Subcutaneous abdominal adipose tissue (tissue), 5 donors: ENCODE measurements at regions not wholly inside any gene's neighbourhood (a gene's known extent, or its start where the extent isn't known, plus 50 kb on each side); places are given as distances from the start of the nearest gene placed in this dataset.

Source experiments
- H3K27ac ChIP-seq: one replicate; pipeline ENCODE4 v1.7.0; 2013; ENCODE audit warnings: low read depth, mild to moderate bottlenecking, inconsistent platforms, low read length, moderate library complexity
- H3K27me3 ChIP-seq, 5 donors: one replicate each; pipeline ENCODE4 v1.7.0; 2013; ENCODE audit warnings: low read length in 5 of 5, inconsistent platforms in 1 of 5; ENCODE audit not compliant: control insufficient read depth in 5 of 5, insufficient read depth in 4 of 5
- H3K36me3 ChIP-seq, 5 donors: one replicate each; pipeline ENCODE4 v1.7.0; 2013; ENCODE audit warnings: low read length in 5 of 5; ENCODE audit not compliant: control insufficient read depth in 5 of 5, insufficient read depth in 5 of 5
- H3K4me1 ChIP-seq, 5 donors: one replicate each; pipeline ENCODE4 v1.7.0; 2013; ENCODE audit warnings: low read length in 5 of 5, mild to moderate bottlenecking in 3 of 5, moderate library complexity in 1 of 5; ENCODE audit not compliant: control insufficient read depth in 5 of 5, insufficient read depth in 5 of 5
- H3K4me3 ChIP-seq, 5 donors: one replicate each; pipeline ENCODE4 v1.7.0; 2013; ENCODE audit warnings: low read length in 5 of 5, low read depth in 1 of 5
- H3K9ac ChIP-seq, 5 donors: one replicate each; pipeline ENCODE4 v1.7.0; 2013; ENCODE audit warnings: low read length in 5 of 5, mild to moderate bottlenecking in 4 of 5, moderate library complexity in 3 of 5
- H3K9me3 ChIP-seq, 5 donors: one replicate each; pipeline ENCODE4 v1.7.0; 2013; ENCODE audit warnings: low read length in 5 of 5; ENCODE audit not compliant: control insufficient read depth in 5 of 5
- donor health status: healthy.
- donor health status: healthy.
- donor health status: healthy.
- donor health status: healthy.
- donor health status: healthy.

DNA sequence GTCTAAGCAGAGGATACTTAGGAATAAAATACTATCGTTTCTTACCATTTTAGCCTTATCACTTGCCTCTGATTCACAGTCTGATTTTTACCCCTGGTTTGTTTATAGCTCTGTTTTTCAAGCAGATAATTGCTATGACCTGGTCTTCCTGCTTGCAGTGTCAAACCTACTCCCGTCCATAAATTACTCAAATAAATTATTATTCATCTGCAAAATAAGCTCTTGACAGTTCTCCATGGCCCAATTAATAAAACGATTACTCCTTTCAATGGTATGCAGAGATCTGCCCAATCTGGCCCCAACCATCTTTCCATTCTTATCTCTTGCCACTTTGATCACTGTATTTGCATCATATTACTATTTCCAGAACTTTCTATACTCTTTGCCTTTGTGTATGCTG, 354.0 kb downstream of the CCDC85A start:
- Histone ChIP-seq H3K4me3 (no peak overlapping the region), H3K36me3 (no peaks in the 10 kb centered on the region), H3K4me1 (no peaks in the 10 kb centered on the region), H3K9me3 (peaks cover 0 to 5% (median 0%) of the 10 kb centered on the region in 5 donors), H3K27me3 (no peaks in the 10 kb centered on the region), H3K9ac (no peak overlapping the region), H3K27ac (no peak overlapping the region)

GRCh38 chr2:56539618-56540017, 355.8 kb downstream of the CCDC85A start:
- Histone ChIP-seq H3K4me3 (no peak overlapping the region), H3K27me3 (no peaks in the 10 kb centered on the region), H3K9ac (no peak overlapping the region), H3K4me1 (no peaks in the 10 kb centered on the region), H3K27ac (no peak overlapping the region), H3K9me3 (peaks cover 0 to 5% (median 0%) of the 10 kb centered on the region in 5 donors), H3K36me3 (no peaks in the 10 kb centered on the region)

DNA sequence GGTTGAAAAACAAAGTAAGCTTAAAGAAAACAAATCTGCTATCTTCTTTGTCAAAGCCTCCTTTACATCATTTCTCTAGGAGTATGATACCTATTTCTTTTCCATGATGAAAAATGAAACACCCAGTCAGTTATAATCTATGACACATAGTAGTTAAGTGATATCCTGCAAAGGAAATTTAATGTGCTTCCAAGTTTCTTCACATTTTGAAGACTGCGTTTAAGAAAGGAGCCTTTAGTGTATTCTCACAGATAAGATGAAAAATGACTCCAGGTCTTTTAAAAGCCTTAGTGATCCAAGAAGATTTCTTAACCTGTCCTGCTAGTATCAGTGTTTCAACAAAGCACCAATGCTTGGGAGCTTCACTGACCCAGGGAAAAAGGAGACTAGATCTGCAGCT, 356.7 kb downstream of the CCDC85A start:
- no peak overlapping the region for H3K4me3 ChIP-seq
- H3K27ac ChIP-seq = no peak overlapping the region
- no peaks in the 10 kb centered on the region for H3K4me1 ChIP-seq
- peaks cover 0 to 5% (median 0%) of the 10 kb centered on the region in 5 donors for H3K9me3 ChIP-seq
- H3K9ac ChIP-seq = no peak overlapping the region
- no peaks in the 10 kb centered on the region for H3K27me3 ChIP-seq
- no peaks in the 10 kb centered on the region for H3K36me3 ChIP-seq

DNA sequence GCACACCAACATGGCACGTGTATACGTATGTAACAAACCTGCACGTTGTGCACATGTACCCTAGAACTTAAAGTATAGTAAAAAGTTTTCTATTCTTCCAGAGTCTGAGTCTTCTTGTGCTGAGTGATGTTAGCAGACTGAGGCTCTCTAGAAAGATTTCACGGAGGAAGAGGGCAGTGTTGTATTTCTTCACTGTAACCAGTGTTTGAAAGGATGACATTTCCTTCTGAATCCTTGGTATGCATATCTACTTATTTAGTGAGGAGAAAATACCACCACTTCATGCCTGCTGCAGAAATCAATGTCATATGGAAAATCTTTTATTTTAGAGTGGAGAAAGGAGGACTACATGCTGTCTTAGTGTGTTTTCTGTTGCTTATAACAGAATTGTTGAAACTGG, 357.1 kb downstream of the CCDC85A start:
- no peak overlapping the region for H3K27ac ChIP-seq
- no peaks in the 10 kb centered on the region for H3K36me3 ChIP-seq
- H3K27me3 ChIP-seq = no peaks in the 10 kb centered on the region
- peaks cover 0 to 5% (median 0%) of the 10 kb centered on the region in 5 donors for H3K9me3 ChIP-seq
- no peaks in the 10 kb centered on the region for H3K4me1 ChIP-seq
- H3K9ac ChIP-seq = no peak overlapping the region
- no peak overlapping the region for H3K4me3 ChIP-seq

DNA sequence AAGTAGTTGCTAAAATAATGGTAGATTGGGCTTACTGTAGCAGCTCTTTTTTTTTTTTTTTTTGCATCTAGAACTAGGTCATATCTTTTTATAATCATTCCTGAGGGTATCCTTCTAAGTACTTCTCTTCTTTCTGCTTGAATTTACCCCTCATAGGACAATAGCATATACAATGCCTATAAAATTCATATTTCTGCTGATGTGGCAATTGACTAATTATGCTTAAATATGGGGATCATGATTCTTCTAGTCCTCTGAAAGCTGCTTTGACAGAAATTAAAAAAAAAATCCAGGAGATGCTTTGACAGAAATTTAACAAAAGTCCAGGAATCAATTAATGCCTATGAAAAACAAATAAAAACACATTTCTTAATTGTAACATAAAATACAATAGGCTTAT, 358.4 kb downstream of the CCDC85A start:
- H3K9ac ChIP-seq = no peak overlapping the region
- H3K36me3 ChIP-seq = no peaks in the 10 kb centered on the region
- H3K27me3 ChIP-seq = no peaks in the 10 kb centered on the region
- peaks cover 0 to 5% (median 0%) of the 10 kb centered on the region in 5 donors for H3K9me3 ChIP-seq
- no peak overlapping the region for H3K4me3 ChIP-seq
- H3K4me1 ChIP-seq = no peaks in the 10 kb centered on the region
- no peak overlapping the region for H3K27ac ChIP-seq

GRCh38 chr2:56565143-56565542, 381.4 kb downstream of the CCDC85A start:
- Histone ChIP-seq H3K4me3 (no peak overlapping the region), H3K9me3 (no peaks in the 10 kb centered on the region), H3K27ac (no peak overlapping the region), H3K9ac (no peak overlapping the region), H3K27me3 (no peaks in the 10 kb centered on the region), H3K36me3 (no peaks in the 10 kb centered on the region), H3K4me1 (peaks cover 0 to 8% (median 0%) of the 10 kb centered on the region in 5 donors)

DNA sequence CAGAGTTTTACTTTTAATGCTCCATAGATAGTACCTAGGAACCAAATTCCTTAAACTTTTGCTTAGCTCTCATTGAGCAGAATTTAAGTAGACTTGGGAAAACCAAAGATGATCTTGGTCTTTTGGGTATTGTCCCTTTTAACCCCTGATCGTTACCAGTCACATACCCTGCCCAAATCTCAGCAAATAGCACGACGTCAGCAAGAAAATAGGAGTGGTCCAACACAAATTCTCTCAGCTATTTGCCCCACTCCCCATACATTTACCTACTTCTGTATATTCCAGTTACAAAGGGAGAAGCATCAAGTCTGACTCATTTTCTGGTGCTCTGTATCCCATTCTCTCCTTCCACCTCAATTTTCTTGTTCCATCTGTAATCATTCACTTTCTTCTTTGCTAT, 387.3 kb downstream of the CCDC85A start:
- Histone ChIP-seq H3K36me3 (no peaks in the 10 kb centered on the region), H3K4me3 (no peak overlapping the region), H3K9me3 (peaks cover 0 to 4% (median 2%) of the 10 kb centered on the region in 5 donors), H3K4me1 (no peaks in the 10 kb centered on the region), H3K9ac (no peak overlapping the region), H3K27me3 (no peaks in the 10 kb centered on the region), H3K27ac (no peak overlapping the region)

DNA sequence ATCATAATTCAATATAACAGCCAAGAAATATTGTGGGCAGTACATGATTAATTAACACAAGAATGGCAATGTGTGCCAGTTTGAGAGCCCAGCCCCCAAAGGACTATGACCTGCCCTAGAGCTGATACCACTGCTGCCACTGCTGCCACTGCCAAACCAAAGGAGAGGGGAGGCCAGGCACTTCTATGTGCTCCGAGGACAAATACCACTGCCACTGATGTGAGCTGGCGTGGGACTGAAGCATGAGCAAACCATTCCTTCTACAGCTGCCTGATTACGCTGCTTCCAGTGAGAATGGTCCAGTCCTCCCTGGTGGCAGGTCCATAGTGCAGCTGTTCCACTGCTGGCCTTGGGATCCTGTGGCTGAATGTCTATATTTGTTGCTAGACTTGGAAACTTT, 392.2 kb downstream of the CCDC85A start:
- Histone ChIP-seq H3K27me3 (no peaks in the 10 kb centered on the region), H3K9ac (no peak overlapping the region), H3K9me3 (peaks cover 0 to 6% (median 2%) of the 10 kb centered on the region in 5 donors), H3K36me3 (no peaks in the 10 kb centered on the region), H3K4me3 (no peak overlapping the region), H3K4me1 (no peaks in the 10 kb centered on the region), H3K27ac (no peak overlapping the region)

DNA sequence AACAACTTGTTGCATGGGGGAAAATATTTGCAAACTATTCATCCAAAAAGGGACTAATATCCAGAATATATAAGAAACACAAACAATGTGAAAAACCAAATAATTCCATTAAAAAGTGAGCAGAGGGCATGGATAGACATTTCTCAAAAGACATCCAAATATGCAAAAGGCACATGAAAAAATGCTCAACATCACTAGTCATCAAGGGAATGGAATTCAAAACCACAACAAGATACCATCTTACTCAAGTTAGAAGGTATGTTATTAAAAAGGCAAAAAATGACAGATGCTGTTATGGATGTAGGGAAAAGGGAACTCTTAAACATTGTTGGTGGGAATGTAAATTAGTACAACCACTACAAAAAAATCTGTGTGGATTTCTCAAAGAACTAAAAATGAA, 396.5 kb downstream of the CCDC85A start:
- Histone ChIP-seq H3K4me1 (no peaks in the 10 kb centered on the region), H3K9ac (no peak overlapping the region), H3K36me3 (no peaks in the 10 kb centered on the region)

DNA sequence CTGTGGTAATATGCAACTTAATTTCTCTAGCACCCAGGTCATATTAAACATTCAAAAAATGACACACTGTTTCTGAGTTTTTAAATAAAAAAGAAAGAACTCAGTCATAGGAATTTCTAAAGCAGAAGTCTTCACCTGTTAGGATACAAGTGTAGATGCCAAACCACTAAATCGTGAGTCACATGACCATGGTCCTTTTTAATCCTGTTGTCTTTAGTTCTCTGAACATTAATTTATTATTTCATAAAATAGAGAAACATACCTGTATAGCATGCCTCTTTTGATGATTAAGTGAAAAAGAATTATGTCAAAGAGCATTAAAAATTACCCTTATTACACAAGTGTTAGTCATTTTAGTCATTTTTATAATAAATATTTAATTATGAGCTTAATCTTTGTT, 398.8 kb downstream of the CCDC85A start:
- Histone ChIP-seq H3K27me3 (no peaks in the 10 kb centered on the region), H3K9me3 (no peaks in the 10 kb centered on the region), H3K4me1 (no peaks in the 10 kb centered on the region), H3K27ac (no peak overlapping the region), H3K4me3 (no peak overlapping the region), H3K9ac (no peak overlapping the region), H3K36me3 (no peaks in the 10 kb centered on the region)

More for the DNA sequence above, 396.5 kb downstream of the CCDC85A start:
- no peak overlapping the region for H3K4me3 ChIP-seq
- no peak overlapping the region for H3K27ac ChIP-seq
- peaks cover 0 to 6% (median 2%) of the 10 kb centered on the region in 5 donors for H3K9me3 ChIP-seq
- no peaks in the 10 kb centered on the region for H3K27me3 ChIP-seq

DNA sequence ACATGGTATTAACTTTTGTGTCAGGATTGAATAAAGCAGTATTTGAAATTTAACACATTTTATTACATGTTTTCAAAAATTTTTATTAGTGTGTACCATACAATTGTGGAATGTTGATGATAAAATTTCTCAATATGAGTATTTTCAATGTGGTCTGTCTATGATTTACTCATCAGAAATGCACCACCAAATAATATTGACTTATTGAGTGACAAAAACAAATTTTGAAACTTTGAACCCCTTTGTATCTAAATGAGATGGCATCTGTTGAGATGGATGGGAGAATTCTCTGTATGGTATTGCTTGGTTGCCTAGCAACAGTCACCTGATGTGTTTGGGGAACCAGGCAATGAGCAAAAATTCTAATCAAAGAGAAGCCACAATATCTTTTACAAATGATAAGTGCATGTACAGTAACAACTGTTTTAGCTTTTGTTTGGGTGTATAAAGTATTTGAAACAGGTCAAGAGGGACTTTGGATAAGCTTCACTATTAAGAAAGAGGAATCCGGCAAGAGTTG, 400.1 kb downstream of the CCDC85A start:
- Histone ChIP-seq H3K4me1 (peaks cover 0 to 4% (median 0%) of the 10 kb centered on the region in 5 donors), H3K9ac (no peak overlapping the region), H3K4me3 (no peak overlapping the region), H3K27me3 (no peaks in the 10 kb centered on the region), H3K27ac (no peak overlapping the region), H3K9me3 (no peaks in the 10 kb centered on the region), H3K36me3 (no peaks in the 10 kb centered on the region)
